8988T (cell line): ENCODE measurements at regions not wholly inside any gene's neighbourhood (a gene's known extent, or its start where the extent isn't known, plus 50 kb on each side); places are given as distances from the start of the nearest gene placed in this dataset.

Experiments used
- DNase-seq: peaks from one replicate; pipeline ENCODE4 v3.0.0; 2011

GRCh38 chr11:19320827-19321226 is 80.1 kb upstream of the E2F8 start:
- DNase-seq: no peak

DNA sequence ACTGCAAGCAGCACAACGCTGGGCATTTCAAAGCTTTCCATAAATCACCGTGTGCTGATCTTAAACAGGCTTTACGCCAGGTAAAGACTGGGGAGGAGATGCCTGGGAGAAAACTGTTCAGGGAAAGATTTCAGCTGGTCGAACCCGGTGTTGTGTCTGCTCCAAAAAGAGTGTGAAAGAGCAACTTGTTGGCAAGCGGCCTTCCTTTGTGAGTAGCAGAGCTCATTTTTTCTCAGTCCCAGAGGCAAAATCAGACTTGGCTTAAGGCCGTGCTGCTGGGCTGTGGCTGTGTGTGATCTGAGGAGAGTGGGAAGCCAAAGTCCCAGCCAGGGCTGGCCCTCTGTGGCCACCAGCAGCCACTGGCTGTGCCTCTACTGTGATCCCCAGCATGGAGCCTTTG is 75.7 kb upstream of the E2F8 start:
- DNase-seq: no peak

DNA sequence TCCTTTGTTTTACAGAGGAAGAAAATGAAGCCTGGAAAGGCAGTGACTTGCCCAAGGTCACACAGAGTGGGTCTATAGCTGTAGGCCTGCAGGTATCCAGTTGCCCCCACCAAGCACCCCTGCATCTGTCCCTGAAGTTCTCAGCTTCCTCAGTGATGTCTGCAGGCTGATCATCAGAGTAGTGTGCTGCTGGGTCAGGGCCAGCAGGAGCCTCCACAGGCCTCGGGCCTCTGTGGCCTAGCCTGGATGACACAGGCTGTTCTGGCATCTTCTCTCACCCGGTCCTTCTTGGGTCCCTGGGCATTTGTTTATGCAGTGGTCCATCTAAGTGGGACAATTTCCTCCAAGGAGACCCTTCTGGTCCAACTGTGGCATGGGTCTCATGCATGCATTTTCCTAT is 74.8 kb upstream of the E2F8 start:
- DNase-seq: no peak

GRCh38 chr11:19313140-19313539 is 72.4 kb upstream of the E2F8 start:
- no peak for DNase-seq

DNA sequence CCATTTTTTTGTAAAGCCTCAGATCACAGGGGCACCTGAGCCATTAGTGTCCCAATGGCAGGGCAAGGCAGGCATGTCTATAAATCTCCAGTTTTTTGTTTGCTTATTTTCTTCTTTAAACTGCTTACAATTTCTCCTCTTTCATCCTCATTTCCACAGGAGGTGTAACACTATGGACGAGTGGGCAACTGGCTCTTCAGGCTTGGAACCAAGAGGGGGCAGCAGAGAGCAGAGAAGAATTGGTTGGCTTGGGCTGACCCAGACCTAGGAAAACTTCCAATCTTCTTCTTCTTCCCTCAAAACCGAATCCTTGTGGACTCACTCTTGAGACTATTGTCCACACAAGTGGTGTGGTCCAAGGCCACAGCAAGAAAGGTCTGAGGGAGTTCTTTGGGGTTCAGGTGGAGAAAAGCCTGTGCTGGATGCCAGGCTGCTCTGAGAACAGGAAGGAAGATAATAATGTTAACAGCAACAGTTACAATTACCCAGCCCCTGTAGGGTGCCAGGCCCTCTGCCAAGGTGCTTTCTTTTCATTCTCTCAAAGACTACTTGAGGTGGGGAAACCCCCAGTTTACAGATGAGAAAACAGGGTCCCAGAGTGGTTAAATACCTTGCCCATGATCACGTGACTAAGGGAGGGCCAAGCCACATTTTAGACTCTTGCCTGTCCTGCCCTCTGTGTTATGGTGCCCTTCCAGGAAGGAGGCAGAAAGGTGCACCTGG is 70.7 kb upstream of the E2F8 start:
- DNase-seq: peak; percentile 37

DNA sequence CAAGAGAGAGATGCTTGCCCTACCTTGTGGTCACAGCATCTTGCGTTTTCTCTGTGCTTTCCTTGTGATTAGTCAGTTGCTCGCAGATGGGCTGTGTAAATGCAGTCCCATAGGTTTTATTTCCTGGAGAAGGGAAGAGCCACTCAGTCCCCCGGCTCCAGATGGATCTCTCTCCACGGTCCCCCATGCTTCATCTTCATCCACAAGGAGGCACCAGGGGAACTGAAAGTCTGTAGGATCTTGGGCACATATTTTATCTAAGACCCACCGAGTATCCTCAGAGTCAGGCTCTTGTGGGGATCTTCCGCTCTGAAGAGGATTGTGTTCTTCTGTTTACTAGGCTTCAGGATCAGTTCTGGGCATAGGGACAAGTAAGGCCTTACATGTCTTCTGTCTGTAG is 66.8 kb upstream of the E2F8 start:
- no peak for DNase-seq

DNA sequence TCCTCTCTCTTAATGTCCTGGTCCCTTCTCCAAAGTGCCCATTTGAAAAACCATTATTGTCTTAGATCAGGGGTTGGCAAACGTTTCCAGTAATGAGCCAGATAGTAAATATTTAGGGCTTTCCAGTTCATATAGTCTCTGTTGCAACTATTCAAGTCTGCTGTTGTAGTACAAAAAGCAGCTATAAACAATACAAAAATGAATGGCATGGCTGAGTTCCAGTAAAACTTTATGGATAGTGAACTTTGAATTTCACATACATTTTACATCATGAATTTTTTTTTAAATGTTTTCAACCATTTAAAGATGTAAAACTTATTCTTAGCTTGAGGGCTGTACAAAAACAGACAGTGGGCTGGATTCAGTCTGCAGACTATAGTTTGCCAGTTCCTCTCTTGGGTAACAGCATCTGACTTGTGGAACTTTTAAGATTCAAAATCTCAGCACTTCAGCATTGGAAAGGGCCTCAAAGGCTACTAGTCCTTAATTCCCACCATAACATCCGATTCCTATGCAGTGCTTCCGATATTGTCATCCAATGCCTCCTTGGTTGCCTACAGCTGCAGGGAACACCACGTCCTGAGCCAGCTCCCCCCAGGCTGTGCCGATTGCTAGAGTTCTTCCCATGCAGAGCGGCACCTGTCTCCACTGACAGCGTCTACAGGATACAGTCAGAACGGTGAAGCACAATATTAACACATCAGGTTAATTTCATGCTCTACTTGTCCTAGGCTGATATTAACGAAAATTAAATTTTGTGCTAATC is 65.6 kb upstream of the E2F8 start:
- DNase-seq: no peak

- no peak for DNase-seq
These were observed 60.6 kb upstream of the E2F8 start for GRCh38 chr11:19301361-19301760.

DNA sequence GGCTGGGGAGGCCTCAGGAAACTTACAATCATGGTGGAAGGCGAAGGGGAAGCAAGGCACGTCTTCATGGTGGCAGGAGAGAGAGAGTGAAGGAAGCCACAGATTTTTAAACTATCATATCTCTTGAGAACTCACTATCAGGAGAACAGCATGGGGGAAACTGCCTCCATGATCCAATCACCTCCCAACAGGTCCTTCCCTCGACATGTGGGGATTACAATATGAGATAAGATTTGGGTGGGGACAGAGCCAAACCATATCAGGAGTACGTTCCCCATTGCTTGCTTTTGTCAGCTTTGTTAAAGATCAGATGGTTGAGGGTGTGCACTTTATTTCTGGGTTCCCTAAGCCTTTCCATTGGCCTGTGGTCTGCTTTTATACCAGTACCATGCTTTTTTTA is 53.7 kb upstream of the E2F8 start:
- no peak for DNase-seq

- DNase-seq: no peak
These were observed 50.3 kb upstream of the E2F8 start for GRCh38 chr11:19291064-19291463.
